ENCODE measurements at regions not wholly inside any gene's neighbourhood (a gene's known extent, or its start where the extent isn't known, plus 50 kb on each side); places are given as distances from the start of the nearest gene placed in this dataset.

DNA sequence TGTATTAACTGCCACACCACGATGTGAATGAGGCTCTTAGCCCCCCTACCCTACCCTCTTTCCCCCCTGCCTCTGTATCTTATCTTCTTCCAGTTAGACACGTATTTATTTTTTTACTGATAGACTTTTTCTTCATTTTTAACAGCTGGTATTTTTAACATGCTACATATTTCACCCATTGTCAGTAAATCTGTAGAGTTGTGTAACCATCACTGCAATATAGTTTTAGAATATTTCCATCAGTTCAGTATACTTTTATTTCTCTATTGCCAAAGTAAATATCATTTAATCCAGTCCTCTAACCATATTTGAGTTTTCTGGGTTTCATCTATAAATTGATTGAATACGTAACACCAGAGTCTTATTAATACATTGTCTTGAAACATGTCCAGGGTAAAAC is 62.8 kb downstream of the SPATA31C2 start:
- H3K27ac Mint-ChIP-seq: no peak overlapping the region
- ATAC-seq: no peak
- CTCF ChIA-PET: interaction anchor here (0.9 to 1.7 kb wide), 7 partner anchors 9 to 459 kb away, joined by 3 to 10 read pairs (median 5); partner anchors contain the start of gene NXNL2
- peaks cover 70% of the 10 kb centered on the region for H3K27me3 Mint-ChIP-seq (ENCODE audit: low read depth)
- TF ChIP-seq ZBTB43 (CRISPR knock-in tag; IDR thresholded peaks at IDR 0.05) (no peak), ATF6 (CRISPR knock-in tag; IDR thresholded peaks at IDR 0.05) (no peak), JUN (CRISPR knock-in tag; IDR thresholded peaks at IDR 0.05) (no peak), ZNF671 (CRISPR knock-in tag; IDR thresholded peaks at IDR 0.05) (no peak), CREB1 (CRISPR knock-in tag; IDR thresholded peaks at IDR 0.05) (no peak), ZNF425 (CRISPR knock-in tag; conservative IDR thresholded peaks at IDR 0.05) (no peak), GRHL2 (CRISPR knock-in tag; IDR thresholded peaks at IDR 0.05; ENCODE audit: insufficient replicate concordance, severe bottlenecking) (no peak), STAT6 (CRISPR knock-in tag; conservative IDR thresholded peaks at IDR 0.05; ENCODE audit: low read depth) (no peak), ZNF281 (CRISPR knock-in tag; IDR thresholded peaks at IDR 0.05) (no peak)
- TF ChIP-seq, protein P1, sequence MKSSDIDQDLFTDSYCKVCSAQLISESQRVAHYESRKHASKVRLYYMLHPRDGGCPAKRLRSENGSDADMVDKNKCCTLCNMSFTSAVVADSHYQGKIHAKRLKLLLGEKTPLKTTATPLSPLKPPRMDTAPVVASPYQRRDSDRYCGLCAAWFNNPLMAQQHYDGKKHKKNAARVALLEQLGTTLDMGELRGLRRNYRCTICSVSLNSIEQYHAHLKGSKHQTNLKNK (CRISPR knock-in tag; IDR thresholded peaks at IDR 0.05): no peak
- TF ChIP-seq, protein P2, sequence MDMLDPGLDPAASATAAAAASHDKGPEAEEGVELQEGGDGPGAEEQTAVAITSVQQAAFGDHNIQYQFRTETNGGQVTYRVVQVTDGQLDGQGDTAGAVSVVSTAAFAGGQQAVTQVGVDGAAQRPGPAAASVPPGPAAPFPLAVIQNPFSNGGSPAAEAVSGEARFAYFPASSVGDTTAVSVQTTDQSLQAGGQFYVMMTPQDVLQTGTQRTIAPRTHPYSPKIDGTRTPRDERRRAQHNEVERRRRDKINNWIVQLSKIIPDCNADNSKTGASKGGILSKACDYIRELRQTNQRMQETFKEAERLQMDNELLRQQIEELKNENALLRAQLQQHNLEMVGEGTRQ (CRISPR knock-in tag; IDR thresholded peaks at IDR 0.05): no peak
- peak overlapping the region; percentile 75 for H3K4me3 Mint-ChIP-seq
- peaks cover 12% of the 10 kb centered on the region for H3K9me3 Mint-ChIP-seq
- DNase-seq (ENCODE audit: low spot score): no peak
- 0 out of 2 replicates have a peak, but pooled peaks cover 5% of the 10 kb centered on the region for H3K36me3 Mint-ChIP-seq
- POLR2A ChIA-PET: no interaction called here
- peaks cover 40% of the 10 kb centered on the region for H3K4me1 Mint-ChIP-seq

- Mint-ChIP-seq H3K27me3 (ENCODE audit: low read depth) (peaks cover 74% of the 10 kb centered on the region), H3K9me3 (peaks cover 12% of the 10 kb centered on the region), H3K4me1 (peaks cover 46% of the 10 kb centered on the region), H3K27ac (no peak overlapping the region), H3K4me3 (no peak overlapping the region), H3K36me3 (0 out of 2 replicates have a peak, but pooled peaks cover 5% of the 10 kb centered on the region)
- ATAC-seq (no peak), DNase-seq (ENCODE audit: low spot score) (no peak)
- CTCF ChIA-PET: interaction anchor here (0.6 kb wide), 1 partner anchor 26 kb away, joined by 3 read pairs; no protein-coding TSS in a partner anchor
- POLR2A ChIA-PET: no interaction called here
- TF ChIP-seq NFATC4 (CRISPR knock-in tag; IDR thresholded peaks at IDR 0.05) (no peak), ZNF425 (CRISPR knock-in tag; conservative IDR thresholded peaks at IDR 0.05) (no peak), ATF2 (CRISPR knock-in tag; IDR thresholded peaks at IDR 0.05; ENCODE audit: borderline replicate concordance, low read depth) (no peak), FOXP1 (CRISPR knock-in tag; IDR thresholded peaks at IDR 0.05; ENCODE audit: borderline replicate concordance) (no peak), ZNF219 (CRISPR knock-in tag; IDR thresholded peaks at IDR 0.05; ENCODE audit: borderline replicate concordance) (no peak)
- TF ChIP-seq, protein P3, sequence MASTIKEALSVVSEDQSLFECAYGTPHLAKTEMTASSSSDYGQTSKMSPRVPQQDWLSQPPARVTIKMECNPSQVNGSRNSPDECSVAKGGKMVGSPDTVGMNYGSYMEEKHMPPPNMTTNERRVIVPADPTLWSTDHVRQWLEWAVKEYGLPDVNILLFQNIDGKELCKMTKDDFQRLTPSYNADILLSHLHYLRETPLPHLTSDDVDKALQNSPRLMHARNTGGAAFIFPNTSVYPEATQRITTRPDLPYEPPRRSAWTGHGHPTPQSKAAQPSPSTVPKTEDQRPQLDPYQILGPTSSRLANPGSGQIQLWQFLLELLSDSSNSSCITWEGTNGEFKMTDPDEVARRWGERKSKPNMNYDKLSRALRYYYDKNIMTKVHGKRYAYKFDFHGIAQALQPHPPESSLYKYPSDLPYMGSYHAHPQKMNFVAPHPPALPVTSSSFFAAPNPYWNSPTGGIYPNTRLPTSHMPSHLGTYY (CRISPR knock-in tag; IDR thresholded peaks at IDR 0.05): no peak
These were observed 63.3 kb downstream of the SPATA31C2 start for GRCh38 chr9:88074931-88075330.
